Breast epithelium (tissue), 4 donors: ENCODE measurements at regions not wholly inside any gene's neighbourhood (a gene's known extent, or its start where the extent isn't known, plus 50 kb on each side); places are given as distances from the start of the nearest gene placed in this dataset.

Source experiments
- DNase-seq, 2 donors: peaks; one replicate each; pipeline ENCODE4 v3.0.0-alpha.2; 2019; ENCODE audit warnings: low spot score in 2 of 2
- H3K27ac ChIP-seq, 2 donors: fragments of 200-600 bp; sonication (generic) in 1 of 2; one replicate each; pipeline ENCODE4 v1.5.1; 2016 to 2019; ENCODE audit warnings: mild to moderate bottlenecking in 1 of 2
- H3K27me3 ChIP-seq, 2 donors: fragments of 200-600 bp; sonication (generic) in 1 of 2; one replicate each; pipeline versions ENCODE4 v1.5.1 to v1.6.0; 2017 to 2019; ENCODE audit warnings: control low read depth in 1 of 2, mild to moderate bottlenecking in 1 of 2
- H3K36me3 ChIP-seq: fragments of 200-600 bp; one replicate; pipeline ENCODE4 v1.5.1; 2019
- H3K4me1 ChIP-seq, 2 donors: fragments of 200-600 bp; sonication (generic); one replicate each; pipeline ENCODE4 v1.5.1; 2016 to 2019; ENCODE audit warnings: control low read depth in 1 of 2
- H3K4me3 ChIP-seq, 3 donors: fragments of 200-600 bp; sonication (generic); 1 replicate in 2 of 3; 2 replicates in 1 of 3; pipeline ENCODE4 v1.5.1; 2016 to 2019; ENCODE audit warnings: mild to moderate bottlenecking in 3 of 3, moderate library complexity in 2 of 3
- H3K9me3 ChIP-seq, 2 donors: fragments of 200-600 bp; sonication (generic) in 1 of 2; one replicate each; pipeline ENCODE4 v1.5.1; 2016 to 2019; ENCODE audit warnings: control low read depth in 1 of 2
- CTCF ChIP-seq, 3 donors: fragments of 450-650 bp; IDR thresholded peaks; one replicate each; pipeline ENCODE4 v1.5.1; 2016 to 2017; ENCODE audit warnings: antibody characterized with exemption in 3 of 3, mild to moderate bottlenecking in 3 of 3, moderate library complexity in 3 of 3
- POLR2A ChIP-seq: fragments of 450-650 bp; IDR thresholded peaks from one replicate; pipeline ENCODE4 v1.6.1; 2016; ENCODE audit warnings: antibody characterized with exemption, mild to moderate bottlenecking, moderate library complexity
- POLR2AphosphoS5 ChIP-seq, 3 donors: sonication (generic); formaldehyde crosslinking; IDR thresholded peaks; one replicate each; pipeline ENCODE4 v1.6.1; 2017; ENCODE audit warnings: antibody characterized with exemption in 3 of 3
- intact Hi-C: fragments of 100-400 bp; cut with DNase I; formaldehyde crosslinking; loops from one replicate; pipeline ENCODE4 v1.15.1; 2023; ENCODE audit warnings: low total_unique reads

GRCh38 chr2:221914334-221914880 lies 342.3 kb upstream of the EPHA4 start:
- H3K9me3 ChIP-seq, result no peaks in the 10 kb centered on the region
- H3K27me3 ChIP-seq, result no peaks in the 10 kb centered on the region
- H3K27ac ChIP-seq, result no peak overlapping the region
- no peaks in the 10 kb centered on the region for H3K4me1 ChIP-seq
- no peaks in the 10 kb centered on the region for H3K36me3 ChIP-seq
- intact Hi-C loops, result no loop called here
- TF ChIP-seq POLR2AphosphoS5 (IDR thresholded peaks at IDR 0.05), result no peak
- no peak for TF ChIP-seq CTCF (IDR thresholded peaks at IDR 0.05)
- no peak for DNase-seq
- no peak overlapping the region for H3K4me3 ChIP-seq

GRCh38 chr2:221911890-221912289 lies 339.8 kb upstream of the EPHA4 start:
- H3K4me3 ChIP-seq, result no peak overlapping the region
- H3K27ac ChIP-seq, result no peak overlapping the region
- DNase-seq, result no peak
- intact Hi-C loops, result no loop called here
- H3K27me3 ChIP-seq, result no peaks in the 10 kb centered on the region
- no peaks in the 10 kb centered on the region for H3K36me3 ChIP-seq
- H3K4me1 ChIP-seq, result no peaks in the 10 kb centered on the region
- TF ChIP-seq POLR2AphosphoS5 (IDR thresholded peaks at IDR 0.05), result no peak
- no peak for TF ChIP-seq CTCF (IDR thresholded peaks at IDR 0.05)
- no peak for TF ChIP-seq POLR2A
- H3K9me3 ChIP-seq, result no peaks in the 10 kb centered on the region

GRCh38 chr2:221911321-221911720 lies 339.2 kb upstream of the EPHA4 start:
- intact Hi-C loops, result no loop called here
- H3K4me3 ChIP-seq, result no peak overlapping the region
- H3K27ac ChIP-seq, result no peak overlapping the region
- no peaks in the 10 kb centered on the region for H3K4me1 ChIP-seq
- no peaks in the 10 kb centered on the region for H3K9me3 ChIP-seq
- no peaks in the 10 kb centered on the region for H3K36me3 ChIP-seq
- H3K27me3 ChIP-seq, result no peaks in the 10 kb centered on the region
- TF ChIP-seq POLR2A (no peak), POLR2AphosphoS5 (IDR thresholded peaks at IDR 0.05) (no peak), CTCF (IDR thresholded peaks at IDR 0.05) (no peak)
- no peak for DNase-seq

GRCh38 chr2:221908518-221908917 lies 336.4 kb upstream of the EPHA4 start:
- Histone ChIP-seq H3K27ac (no peak overlapping the region), H3K4me3 (no peak overlapping the region), H3K27me3 (no peaks in the 10 kb centered on the region), H3K4me1 (no peaks in the 10 kb centered on the region), H3K9me3 (no peaks in the 10 kb centered on the region), H3K36me3 (no peaks in the 10 kb centered on the region)
- TF ChIP-seq POLR2A (no peak), CTCF (IDR thresholded peaks at IDR 0.05) (no peak), POLR2AphosphoS5 (IDR thresholded peaks at IDR 0.05) (no peak)
- no peak for DNase-seq
- intact Hi-C loops, result no loop called here

- Histone ChIP-seq H3K4me3 (no peak overlapping the region), H3K36me3 (no peaks in the 10 kb centered on the region), H3K27ac (no peak overlapping the region), H3K9me3 (no peaks in the 10 kb centered on the region), H3K27me3 (no peaks in the 10 kb centered on the region), H3K4me1 (no peaks in the 10 kb centered on the region)
- intact Hi-C loops, result loop anchor here (5.0 kb wide), 1 partner anchor 280 kb away; no protein-coding TSS in a partner anchor
- DNase-seq, result no peak
- TF ChIP-seq CTCF (IDR thresholded peaks at IDR 0.05) (no peak), POLR2A (no peak), POLR2AphosphoS5 (IDR thresholded peaks at IDR 0.05) (no peak)
Measured at GRCh38 chr2:221897718-221898117, 325.6 kb upstream of the EPHA4 start.
